GM18909 (cell line): ENCODE measurements at regions not wholly inside any gene's neighbourhood (a gene's known extent, or its start where the extent isn't known, plus 50 kb on each side); places are given as distances from the start of the nearest gene placed in this dataset.

Source experiments
- ATAC-seq: cut with Tn5 transposase; IDR thresholded peaks from one replicate; pipeline ENCODE4 v1.9.1; 2021; ENCODE audit warnings: mild to moderate bottlenecking; ENCODE audit not compliant: unreplicated experiment, poor library complexity

DNA sequence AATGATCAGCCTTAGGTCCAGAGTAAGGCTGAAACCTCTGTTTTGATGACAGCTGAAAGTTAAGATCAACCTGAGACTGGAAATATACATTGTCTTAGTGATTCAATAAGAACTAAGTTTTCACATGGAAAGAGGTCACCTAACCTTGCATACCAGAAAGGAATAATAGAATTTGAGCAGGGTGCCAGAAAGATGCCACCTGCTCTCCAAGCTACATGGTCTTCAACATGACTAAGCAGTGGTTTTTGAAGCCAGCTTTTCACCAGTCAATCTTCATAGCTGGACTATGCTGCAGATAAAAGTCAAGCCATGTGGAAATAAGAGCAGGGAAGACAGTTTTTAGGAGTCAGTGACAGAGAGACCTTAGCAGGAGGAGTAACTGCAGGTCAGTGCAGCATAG lies 589.4 kb upstream of the SYT4 start:
- no peak for ATAC-seq

DNA sequence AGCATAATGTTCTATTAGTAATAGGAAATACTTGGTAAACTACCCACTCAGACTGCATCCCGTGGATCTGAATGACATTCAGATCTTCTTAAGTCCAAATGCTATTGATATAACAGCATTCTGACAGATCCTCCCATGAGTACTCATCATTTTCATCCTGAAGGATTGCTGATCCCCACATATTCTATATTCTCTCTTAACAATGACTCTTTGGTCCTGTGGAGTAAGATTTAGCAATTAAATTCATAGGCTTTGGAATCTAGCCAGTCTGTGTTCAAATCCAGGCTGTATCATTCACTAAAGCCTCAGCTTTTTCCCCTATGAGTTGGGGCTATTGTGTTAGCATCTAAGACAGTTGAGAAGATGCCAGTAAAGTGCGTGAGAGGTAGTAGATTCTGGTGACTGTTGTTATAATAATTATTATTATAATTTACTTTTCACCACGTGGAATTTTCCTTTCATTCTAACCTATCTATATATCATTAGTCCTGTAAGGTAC lies 591.3 kb upstream of the SYT4 start:
- ATAC-seq = no peak

DNA sequence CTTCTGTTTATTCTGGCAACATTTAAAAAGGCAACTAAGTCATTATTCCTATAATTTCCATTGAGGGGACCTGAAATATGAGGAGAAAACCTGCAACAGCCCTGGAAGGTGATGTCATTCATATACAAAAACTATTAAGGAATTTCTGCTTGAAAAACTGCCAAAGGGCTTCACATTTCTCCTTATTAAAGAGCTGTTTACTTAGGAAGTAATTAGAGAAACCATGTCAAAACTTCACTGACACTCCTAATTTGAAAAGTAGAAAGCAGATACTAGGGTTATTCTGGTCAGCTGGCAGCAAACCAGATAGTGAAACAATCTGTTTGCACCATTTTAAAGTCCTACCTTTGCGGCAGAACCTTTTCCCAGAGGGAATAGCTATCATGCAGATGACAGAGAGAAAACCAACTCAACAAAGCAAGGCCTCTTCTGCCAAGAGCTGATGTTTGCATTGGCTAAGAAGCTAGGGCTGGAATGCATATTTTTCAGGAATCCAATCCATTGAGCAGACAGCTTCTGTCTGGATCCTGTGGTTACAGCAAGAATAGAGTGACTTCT lies 592.2 kb upstream of the SYT4 start:
- ATAC-seq = no peak

DNA sequence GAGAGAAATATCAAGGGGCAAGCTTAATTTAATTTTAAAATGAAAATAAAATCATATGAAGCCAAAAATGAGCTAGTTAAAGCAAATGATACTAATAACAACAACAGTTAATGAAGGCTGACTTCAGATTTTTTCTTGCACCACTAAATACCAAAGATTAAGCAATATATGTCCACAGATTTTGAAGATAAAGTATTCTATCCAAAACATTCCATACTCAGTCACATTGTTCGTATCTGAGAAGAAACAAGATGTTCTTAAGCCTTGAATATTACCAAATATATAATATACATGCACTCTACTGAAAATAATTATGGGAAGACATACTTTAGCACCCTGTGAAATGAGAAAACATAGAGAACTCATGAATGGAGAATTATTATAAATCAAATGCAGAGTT lies 593.3 kb upstream of the SYT4 start:
- no peak for ATAC-seq

DNA sequence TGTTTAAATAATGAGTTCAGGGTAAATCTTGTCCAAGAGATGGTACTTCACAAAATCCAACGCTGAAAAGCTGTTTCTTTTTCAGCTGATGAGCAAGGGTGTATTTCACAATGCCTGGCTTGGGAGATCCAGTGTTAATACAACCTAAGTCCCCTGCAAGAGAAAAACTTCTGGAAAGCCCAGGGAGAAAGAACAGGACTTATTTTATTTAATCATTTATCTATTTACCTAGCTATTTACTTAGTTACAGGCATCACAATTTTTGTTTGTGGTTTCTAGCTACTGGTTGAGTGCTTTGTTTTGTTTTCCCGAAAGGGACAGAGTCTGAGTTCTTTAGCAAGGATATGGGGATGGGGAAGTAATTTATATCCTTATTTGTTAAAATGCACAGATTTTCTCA lies 598.2 kb upstream of the SYT4 start:
- ATAC-seq = no peak

DNA sequence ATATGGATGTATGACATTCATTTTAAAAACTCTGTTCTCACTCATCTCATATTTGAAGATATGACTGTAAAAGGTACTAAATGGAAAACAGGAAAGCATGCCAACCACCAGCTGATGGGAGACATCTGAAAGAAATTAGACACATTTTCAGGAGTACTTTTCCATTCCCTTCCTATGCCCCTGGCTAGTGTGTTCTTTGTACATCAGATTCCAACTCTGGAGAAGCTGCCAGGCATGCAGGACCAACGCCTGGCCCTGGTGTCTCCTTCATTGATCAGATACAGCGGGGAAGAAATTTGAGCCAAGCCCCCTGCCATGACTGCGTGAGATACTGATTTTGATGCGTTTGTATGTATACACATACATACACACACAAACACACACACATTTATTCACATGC lies 599.0 kb upstream of the SYT4 start:
- no peak for ATAC-seq

DNA sequence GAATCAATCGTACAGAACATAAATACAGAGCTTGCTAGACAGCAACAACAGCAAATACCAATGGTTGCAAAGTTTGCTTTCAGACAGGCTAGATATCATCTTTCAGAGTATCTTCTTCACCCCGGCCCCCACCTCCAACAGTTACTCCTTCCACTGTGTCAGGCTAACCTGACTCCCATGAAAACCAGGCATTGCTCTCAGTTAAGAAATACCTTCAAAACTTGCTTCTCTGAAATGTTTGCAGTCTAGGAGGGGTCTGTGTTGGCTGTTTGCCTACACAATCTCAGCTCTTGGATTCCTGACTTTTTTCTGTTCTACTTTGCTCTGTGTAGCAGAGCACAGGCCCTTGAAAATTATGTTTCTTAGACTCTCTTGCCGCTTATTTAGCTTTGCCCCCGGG lies 599.5 kb upstream of the SYT4 start:
- no peak for ATAC-seq

DNA sequence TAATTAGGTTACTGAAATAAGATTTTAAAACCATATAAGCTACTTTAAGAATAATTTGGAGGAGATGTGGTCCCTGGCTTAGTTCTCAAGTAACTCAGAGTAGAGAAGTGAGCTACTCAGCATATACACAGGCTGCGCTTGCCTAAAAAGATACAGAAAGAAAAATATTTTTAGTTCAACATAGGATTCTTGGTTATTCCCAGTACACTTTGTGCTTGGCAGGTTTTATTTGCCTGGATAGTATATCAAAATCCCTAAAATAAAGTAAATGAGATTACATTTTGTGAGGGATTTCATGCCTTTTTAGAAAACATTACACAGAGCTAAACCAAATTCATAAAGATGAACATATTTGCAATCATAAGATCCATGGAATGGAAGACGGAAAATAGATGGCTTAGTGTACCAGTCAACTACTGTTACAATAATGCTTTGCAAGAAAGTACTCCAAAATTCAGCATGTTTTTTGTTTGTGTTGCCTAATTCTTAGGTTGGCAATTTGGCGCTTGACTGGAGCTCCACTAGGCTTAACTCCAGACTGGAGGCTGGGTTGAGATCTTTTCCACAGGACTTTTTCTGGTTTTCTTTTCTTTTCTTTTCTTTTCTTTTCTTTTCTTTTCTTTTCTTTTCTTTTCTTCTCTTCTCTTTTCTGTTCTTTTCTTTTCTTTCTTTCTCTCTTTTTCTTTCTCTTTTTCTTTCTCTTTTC lies 600.5 kb upstream of the SYT4 start:
- ATAC-seq = no peak

DNA sequence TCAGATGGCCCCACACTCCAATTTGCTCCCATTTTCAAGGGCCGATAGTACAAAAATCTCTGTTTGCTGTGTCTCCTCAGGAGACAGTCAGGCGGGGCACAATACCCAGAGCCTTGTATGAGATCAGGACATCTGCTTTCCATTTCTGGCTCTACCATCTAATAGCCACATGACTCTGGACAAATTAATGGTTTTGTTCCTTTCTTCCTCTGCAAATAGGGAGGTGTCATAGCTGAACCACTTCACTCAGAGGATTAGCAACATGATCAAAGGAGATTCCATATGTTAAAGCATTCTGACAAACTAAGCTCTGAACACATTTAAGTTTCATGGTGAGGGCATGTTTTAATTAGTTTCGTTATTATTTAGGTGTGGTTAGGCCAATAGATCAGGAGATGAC lies 602.1 kb upstream of the SYT4 start:
- no peak for ATAC-seq

DNA sequence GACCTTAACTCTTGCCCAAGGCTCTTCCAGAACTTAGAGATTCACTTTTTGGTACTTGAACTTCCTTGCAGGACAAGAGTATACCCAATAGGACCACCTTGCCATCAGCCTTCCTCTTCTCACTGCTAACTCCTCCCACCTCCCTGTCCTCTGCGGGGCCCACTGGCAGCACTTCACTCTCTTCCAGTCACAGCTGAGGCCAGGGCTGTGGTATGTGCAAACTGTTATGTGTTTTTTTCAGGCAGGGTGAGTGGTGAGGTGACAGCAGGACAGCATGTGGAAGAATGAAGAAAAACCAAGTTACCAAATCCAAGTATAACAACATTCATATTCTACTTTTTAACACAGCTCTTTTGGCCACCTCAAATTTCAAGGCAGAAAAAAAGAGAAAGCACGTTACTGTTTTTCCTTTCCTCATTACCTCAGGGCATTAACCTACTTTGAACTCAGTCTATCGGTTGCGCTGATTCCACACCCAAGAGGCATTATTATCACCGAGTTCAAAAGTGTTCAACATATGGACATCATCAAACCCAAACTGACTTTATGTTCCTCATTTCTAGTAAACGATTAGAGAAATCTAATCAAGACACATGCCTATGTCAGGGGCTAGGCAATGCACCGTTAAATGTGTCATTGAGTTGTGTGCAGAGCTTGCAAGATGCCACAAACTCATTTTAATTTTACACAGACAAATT lies 605.2 kb upstream of the SYT4 start:
- no peak for ATAC-seq

DNA sequence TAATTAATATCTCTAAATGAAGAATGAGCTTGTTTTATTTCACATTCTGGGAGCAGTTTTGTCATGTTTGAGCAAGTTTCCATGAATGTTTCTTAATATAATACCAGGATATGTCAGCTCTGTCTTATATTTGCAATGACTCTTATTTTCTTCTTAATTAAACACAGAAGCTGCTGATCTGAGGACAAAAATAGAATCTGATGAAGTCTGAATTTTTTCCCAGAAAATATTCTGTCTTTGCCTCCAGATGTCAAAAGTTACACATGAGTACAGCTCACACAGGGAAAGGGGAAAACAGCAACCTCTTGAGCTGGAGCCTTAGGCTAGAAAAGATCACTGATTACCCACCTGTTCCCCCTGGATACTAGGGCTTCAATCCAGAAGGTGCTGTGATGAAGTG lies 606.6 kb upstream of the SYT4 start:
- no peak for ATAC-seq

DNA sequence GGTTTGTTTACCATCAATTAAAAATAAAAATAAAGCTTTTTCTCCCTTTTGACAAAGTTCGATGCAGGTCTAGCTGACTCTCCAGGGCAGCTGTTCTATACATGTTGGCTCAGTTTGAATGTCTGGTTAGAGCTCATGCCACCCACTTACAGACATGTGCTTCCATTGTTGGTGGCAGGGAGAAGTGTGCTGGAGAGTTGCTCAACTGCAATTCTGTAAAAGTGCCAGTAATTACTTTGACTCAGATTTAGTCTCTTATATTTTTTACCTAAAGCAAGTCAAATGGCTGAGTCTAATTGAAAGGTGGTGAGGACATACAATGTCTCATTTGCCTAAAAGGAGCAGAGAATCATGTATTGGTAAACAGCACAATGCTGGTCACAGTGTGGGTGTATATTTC lies 609.1 kb upstream of the SYT4 start:
- no peak for ATAC-seq

DNA sequence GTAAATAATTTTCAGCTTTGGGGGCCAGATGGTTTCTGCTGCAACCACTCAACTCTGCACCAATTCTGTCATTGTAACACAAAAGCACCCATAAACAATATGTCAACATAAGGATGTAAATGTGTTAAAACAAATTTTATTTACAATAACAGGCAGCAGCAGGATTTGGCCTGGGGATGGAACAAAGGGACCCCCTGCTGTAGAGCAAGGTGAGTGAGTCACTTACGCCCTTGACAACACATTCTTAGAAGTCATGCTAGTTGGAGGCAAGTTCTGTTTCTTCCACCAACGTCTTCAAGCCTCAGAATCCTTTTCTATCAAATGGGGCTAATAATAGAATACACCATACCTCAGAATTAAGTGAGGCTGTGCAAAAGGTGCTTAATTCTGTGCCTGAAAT lies 610.2 kb upstream of the SYT4 start:
- ATAC-seq = no peak

DNA sequence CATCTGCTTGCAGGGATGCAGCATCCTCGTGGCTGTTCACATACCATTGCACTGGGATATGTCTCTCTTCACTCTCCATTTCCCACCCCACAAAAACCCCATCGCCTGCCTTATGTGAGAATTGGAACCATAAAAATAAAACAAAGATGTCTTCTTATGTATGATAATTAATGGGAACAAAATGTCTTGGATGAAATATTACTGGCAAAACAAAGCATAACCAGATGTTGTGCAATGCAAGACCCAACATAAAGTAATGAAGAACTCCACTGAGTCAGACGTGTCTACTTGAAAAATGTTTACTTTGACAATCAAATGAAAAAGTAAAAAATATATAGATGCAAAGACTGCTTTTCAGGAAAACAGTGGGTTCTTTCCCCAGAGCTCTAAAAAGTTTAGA lies 611.3 kb upstream of the SYT4 start:
- no peak for ATAC-seq

DNA sequence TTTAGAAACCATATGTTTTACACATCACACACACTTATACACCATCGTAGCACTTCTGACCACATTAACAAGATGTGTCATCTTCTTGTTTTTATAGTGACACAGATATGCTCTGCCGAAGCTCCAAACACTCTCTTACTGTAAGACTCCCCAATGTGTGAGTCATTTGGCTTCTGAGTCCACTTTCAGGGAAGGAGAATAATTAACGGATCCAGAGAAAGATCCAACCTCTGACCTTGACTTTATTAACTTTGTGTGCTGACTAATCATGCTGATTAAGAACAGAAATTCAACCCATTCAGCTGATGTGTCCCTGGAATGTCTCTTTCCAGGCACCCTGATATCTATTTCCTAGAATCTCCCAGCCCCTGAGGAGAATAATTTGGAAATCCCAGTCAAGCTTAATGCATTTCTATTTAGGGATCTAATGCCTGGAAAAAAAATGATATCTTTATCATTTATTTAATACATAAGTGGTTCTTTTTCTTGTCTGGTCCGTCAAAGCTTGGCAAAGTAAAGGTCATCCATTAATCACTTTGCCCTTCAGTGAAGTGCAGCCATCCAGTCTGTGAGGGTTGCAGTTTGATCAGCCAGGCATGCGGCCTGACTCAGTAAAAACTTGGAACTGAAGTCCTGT lies 615.8 kb upstream of the SYT4 start:
- no peak for ATAC-seq

DNA sequence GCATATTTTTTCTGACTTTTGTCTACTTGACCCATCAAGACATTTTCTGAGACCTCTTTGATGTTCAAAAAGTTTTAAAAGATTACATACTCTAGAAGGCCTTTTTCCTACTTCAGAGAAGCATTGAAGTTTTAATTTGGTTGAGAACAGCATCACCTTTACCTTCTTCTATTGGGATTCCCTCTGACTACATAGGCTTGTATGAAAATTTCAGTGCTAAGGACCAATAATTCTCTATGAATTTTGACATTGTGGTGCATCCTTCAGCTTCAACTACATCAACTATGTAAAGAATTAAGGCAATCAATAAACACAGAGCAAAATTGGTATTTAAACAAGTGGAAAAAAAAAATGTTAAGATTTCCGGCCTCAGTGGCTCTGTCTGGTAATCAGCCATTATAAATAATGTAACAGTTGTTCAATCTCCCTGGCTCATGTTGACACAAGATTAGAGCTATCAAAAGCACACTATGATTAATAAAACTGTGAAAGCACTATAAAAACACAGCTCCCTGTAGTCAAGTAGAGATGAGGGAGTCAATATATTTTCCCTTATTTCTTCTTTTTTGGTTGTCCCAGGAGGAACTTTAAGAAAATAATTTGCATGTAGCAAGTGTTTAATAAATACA lies 627.0 kb upstream of the SYT4 start:
- no peak for ATAC-seq

DNA sequence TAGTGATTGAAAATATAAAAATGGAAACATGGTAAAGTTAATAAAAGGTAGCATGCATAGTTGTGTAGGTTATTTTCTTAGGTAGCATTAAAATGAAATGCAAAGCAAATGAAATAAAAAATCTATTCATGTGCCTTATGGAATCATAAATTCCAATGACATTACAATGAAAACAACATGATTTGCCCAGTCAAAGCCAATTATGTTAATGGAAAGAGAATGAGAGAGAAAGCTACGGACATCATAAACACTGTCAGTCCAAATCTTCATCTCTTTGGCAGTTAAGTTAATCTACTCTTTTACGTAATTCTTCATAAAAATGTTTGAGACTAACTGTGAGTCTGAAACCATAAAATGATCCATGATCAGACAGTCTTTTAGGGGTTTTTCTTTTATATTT lies 636.7 kb upstream of the SYT4 start:
- ATAC-seq = no peak

DNA sequence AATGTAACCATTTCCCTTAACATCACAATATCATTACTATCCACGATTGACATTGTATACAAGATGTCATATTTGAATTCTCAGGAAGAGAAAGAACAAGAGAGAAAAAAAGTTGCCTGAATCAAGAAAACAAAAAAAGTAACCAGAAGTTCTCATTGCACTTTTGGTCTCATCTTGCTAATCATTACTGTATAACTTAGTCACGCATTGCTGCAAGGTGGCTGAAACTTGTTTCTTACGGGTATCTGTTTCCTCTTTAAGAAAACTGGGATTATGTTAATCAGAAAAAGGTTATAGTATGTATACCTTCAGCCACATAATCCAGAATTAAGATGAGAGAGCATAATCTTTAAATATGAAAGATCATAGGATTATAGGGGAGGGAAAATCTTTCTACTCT lies 639.7 kb upstream of the SYT4 start:
- no peak for ATAC-seq

DNA sequence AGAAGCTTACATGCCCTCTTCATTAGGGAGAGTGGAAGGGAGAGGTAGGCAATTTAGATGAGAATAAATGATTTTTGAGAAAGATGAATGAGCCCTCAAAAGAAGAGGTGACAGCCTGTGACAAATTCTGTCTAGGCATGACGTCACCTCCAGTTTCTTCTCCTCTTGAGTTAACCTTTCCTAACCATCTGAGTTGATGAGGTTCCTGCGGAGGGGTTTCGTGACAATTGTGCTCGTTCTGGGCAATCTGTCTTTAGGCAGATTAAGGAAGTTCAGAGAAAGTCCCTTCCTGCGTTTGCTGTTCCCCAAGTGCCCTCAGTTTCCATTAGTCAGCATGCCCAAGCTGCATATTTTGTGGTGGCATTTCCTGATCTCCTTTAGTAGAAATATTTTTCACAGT lies 640.2 kb upstream of the SYT4 start:
- no peak for ATAC-seq

DNA sequence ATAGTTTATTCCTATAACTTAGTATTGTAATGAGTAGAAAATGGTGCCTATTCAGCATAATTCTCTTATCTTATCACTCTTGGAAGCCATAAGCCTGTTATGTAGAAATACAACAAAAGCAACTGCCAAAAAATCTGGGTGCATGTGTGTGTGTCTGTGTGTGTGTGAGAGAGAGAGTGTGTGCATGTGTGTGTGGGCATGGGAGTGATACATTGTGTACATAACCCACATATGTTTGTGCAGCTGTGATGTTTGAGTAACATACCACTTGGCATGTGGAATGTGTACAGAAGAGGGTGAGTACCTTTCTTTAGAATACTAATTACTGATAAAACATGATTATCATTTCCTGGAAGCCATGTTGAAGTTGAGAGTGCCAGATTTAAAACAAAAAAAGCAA lies 642.3 kb upstream of the SYT4 start:
- ATAC-seq = no peak

DNA sequence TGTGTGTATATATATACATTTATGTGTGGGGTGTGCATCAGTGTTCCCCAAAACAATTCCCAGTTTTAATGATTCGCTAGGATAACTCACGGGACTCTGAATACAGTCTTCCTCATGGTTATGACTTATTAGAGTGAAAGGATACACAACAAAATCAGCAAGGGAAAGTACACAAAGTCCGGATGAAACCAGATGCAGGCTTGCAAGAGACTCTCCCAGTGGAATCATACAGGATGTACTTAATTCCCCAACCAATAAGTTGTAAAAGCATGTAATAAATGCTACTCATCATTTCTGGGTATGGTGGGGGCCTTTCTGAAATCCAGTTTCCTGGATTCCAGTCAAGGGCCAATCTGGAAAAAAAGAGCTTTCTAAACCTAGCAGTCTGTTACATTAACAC lies 654.1 kb upstream of the SYT4 start:
- no peak for ATAC-seq
